RWPE2 (cell line): ENCODE measurements at regions not wholly inside any gene's neighbourhood (a gene's known extent, or its start where the extent isn't known, plus 50 kb on each side); places are given as distances from the start of the nearest gene placed in this dataset.

ENCODE experiments used
- ATAC-seq: fragments of 200-7000 bp; cut with Tn5 transposase; 3 replicates; pipeline ENCODE4 v1.9.1; 2021; ENCODE audit warnings: low read depth
- DNase-seq: peaks from one replicate; pipeline ENCODE4 v3.0.0-alpha.2; 2020; ENCODE audit warnings: low spot score
- H3K27ac ChIP-seq: fragments of 450-650 bp; 2 replicates; pipeline ENCODE4 v1.5.1; 2017; ENCODE audit warnings: mild to moderate bottlenecking; ENCODE audit not compliant: poor library complexity, severe bottlenecking
- H3K27me3 ChIP-seq: fragments of 250-450 bp; sonication (Bioruptor Pico); 2 replicates; pipeline ENCODE4 v1.5.1; 2021; ENCODE audit warnings: mild to moderate bottlenecking, moderate library complexity; ENCODE audit not compliant: insufficient read depth, poor library complexity, severe bottlenecking
- H3K36me3 ChIP-seq: fragments of 250-450 bp; sonication (Bioruptor Pico); 2 replicates; pipeline ENCODE4 v1.5.1; 2020; ENCODE audit warnings: low read depth, mild to moderate bottlenecking, moderate library complexity
- H3K4me1 ChIP-seq: fragments of 250-450 bp; sonication (Bioruptor Pico); 2 replicates; pipeline ENCODE4 v1.5.1; 2021; ENCODE audit warnings: mild to moderate bottlenecking, moderate library complexity; ENCODE audit not compliant: insufficient read depth, poor library complexity, severe bottlenecking
- H3K4me3 ChIP-seq: fragments of 250-450 bp; sonication (Bioruptor Pico); 2 replicates; pipeline ENCODE4 v1.5.1; 2021; ENCODE audit warnings: mild to moderate bottlenecking, moderate library complexity; ENCODE audit not compliant: severe bottlenecking
- H3K9me3 ChIP-seq: fragments of 250-450 bp; sonication (Bioruptor Pico); 2 replicates; pipeline ENCODE4 v1.5.1; 2021; ENCODE audit warnings: mild to moderate bottlenecking, moderate library complexity; ENCODE audit not compliant: severe bottlenecking
- CTCF ChIP-seq: fragments of 450-650 bp; IDR thresholded peaks from one replicate; pipeline ENCODE4 v1.5.1; 2017; ENCODE audit warnings: mild to moderate bottlenecking, moderate library complexity; ENCODE audit not compliant: poor library complexity, severe bottlenecking

GRCh38 chr7:25375805-25376600 lies 147.7 kb upstream of the NPVF start:
- H3K4me3 ChIP-seq, result no peak overlapping the region
- TF ChIP-seq CTCF, result no peak
- no peak overlapping the region for H3K27ac ChIP-seq
- H3K9me3 ChIP-seq, result peaks cover 3% of the 10 kb centered on the region
- H3K36me3 ChIP-seq, result no peaks in the 10 kb centered on the region
- no peaks in the 10 kb centered on the region for H3K4me1 ChIP-seq
- no peaks in the 10 kb centered on the region for H3K27me3 ChIP-seq
- no peak for DNase-seq
- no peak for ATAC-seq

GRCh38 chr7:25379351-25380300 lies 151.3 kb upstream of the NPVF start:
- Histone ChIP-seq H3K4me1 (no peaks in the 10 kb centered on the region), H3K27me3 (peaks cover 27% of the 10 kb centered on the region), H3K27ac (no peak overlapping the region), H3K4me3 (no peak overlapping the region), H3K36me3 (no peaks in the 10 kb centered on the region), H3K9me3 (no peaks in the 10 kb centered on the region)
- DNase-seq (no peak), ATAC-seq (no peak)
- TF ChIP-seq CTCF, result no peak

GRCh38 chr7:25381818-25382589 lies 153.7 kb upstream of the NPVF start:
- Histone ChIP-seq H3K27ac (no peak overlapping the region), H3K9me3 (no peaks in the 10 kb centered on the region), H3K4me3 (no peak overlapping the region), H3K36me3 (no peaks in the 10 kb centered on the region), H3K4me1 (no peaks in the 10 kb centered on the region), H3K27me3 (peaks cover 29% of the 10 kb centered on the region)
- no peak for TF ChIP-seq CTCF
- DNase-seq (no peak), ATAC-seq (no peak)

- H3K36me3 ChIP-seq, result no peaks in the 10 kb centered on the region
- H3K9me3 ChIP-seq, result no peaks in the 10 kb centered on the region
- no peak for DNase-seq
- H3K27ac ChIP-seq, result no peak overlapping the region
- TF ChIP-seq CTCF, result no peak
- H3K4me3 ChIP-seq, result no peak overlapping the region
- H3K4me1 ChIP-seq, result no peaks in the 10 kb centered on the region
- no peak for ATAC-seq
- H3K27me3 ChIP-seq, result peaks cover 33% of the 10 kb centered on the region
These were observed 154.6 kb upstream of the NPVF start for GRCh38 chr7:25382869-25383268.
